ENCODE measurements at regions not wholly inside any gene's neighbourhood (a gene's known extent, or its start where the extent isn't known, plus 50 kb on each side); places are given as distances from the start of the nearest gene placed in this dataset.

DNA sequence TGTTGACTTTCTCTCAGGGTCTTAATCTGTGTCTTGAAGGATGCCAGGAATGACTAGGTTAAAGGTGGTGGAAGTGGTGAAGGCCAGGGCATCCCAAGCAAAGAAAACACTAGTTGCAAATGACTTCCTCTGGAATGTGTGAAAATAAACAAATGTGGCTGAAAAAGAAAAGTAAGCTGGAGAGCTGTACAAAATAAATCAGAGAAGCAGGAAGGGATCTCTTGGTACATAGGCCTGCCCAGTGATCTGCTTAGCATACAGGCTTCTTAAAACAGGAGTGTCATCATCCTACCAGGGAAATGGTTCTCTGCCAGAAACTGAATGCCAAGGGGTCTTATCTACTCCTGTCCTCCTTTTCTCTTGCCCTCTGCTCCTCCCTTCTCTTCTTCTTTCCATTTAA, 1616.0 kb downstream of the KHDRBS2 start:
- Histone ChIP-seq H3K9ac (replicated peaks in 1 of 4; ENCODE audit: extremely low read depth in 1 of 4, low read depth in 3 of 4, low read length in 3 of 4) (no peak overlapping the region), H4K5ac (ENCODE audit: insufficient read length, low read depth, low read length) (no peak overlapping the region), H2AK5ac (ENCODE audit: low read depth, low read length) (no peak overlapping the region), H3K4me1 (replicated peaks in 1 of 4; ENCODE audit: control insufficient read depth in 3 of 4, insufficient read depth in 4 of 4, low read length in 3 of 4) (peaks cover 0 to 4% (median 0%) of the 10 kb centered on the region in 4 experiments; a peak in 1 of 7 replicates), H3K56ac (replicated peaks; ENCODE audit: insufficient read length, low read depth, low read length) (no peak overlapping the region), H3K79me2 (ENCODE audit: control insufficient read depth in 1 of 2, insufficient read depth in 2 of 2, low read length in 2 of 2) (no peaks in the 10 kb centered on the region), H4K20me1 (replicated peaks in 1 of 2; ENCODE audit: control insufficient read depth in 1 of 2, insufficient read depth in 2 of 2, low read length in 2 of 2) (no peaks in the 10 kb centered on the region), H3K23me2 (ENCODE audit: low read depth, low read length) (no peaks in the 10 kb centered on the region), H2BK5ac (ENCODE audit: low read depth, low read length) (peak overlapping the region; percentile 85; the same call in 1 of the 2 replicates), H2BK15ac (ENCODE audit: low read length) (no peak overlapping the region), H3K36me3 (ENCODE audit: control insufficient read depth in 2 of 4, insufficient read depth in 4 of 4, low read length in 3 of 4) (no peaks in the 10 kb centered on the region; a peak in 2 of 8 replicates), H3K9me3 (ENCODE audit: insufficient read depth in 2 of 2, low read depth in 1 of 2, low read length in 1 of 2) (peaks cover 0 to 10% of the 10 kb centered on the region in 2 experiments; a peak in 1 of 4 replicates), H2BK12ac (ENCODE audit: low read depth, low read length) (no peak overlapping the region), H3K79me1 (ENCODE audit: low read depth, low read length) (no peaks in the 10 kb centered on the region), H3K4me2 (ENCODE audit: insufficient read depth in 1 of 2, low read depth in 2 of 2, low read length in 2 of 2) (no peak overlapping the region), H3K27me3 (replicated peaks in 1 of 4; ENCODE audit: control insufficient read depth in 3 of 4, extremely low read depth in 1 of 4, insufficient read depth in 3 of 4, low read length in 3 of 4) (no peaks in the 10 kb centered on the region), H2BK120ac (replicated peaks; ENCODE audit: low read depth, low read length) (no peak overlapping the region), H3K23ac (ENCODE audit: insufficient read length) (no peak overlapping the region), H3K18ac (ENCODE audit: extremely low read depth, low read length) (no peak overlapping the region; the same call in 1 of the 2 replicates), H4K91ac (replicated peaks; ENCODE audit: insufficient read length, low read length) (peak overlapping the region; percentile 70), H3K27ac (ENCODE audit: low read depth, low read length) (no peak overlapping the region), H4K8ac (ENCODE audit: extremely low read depth, insufficient read depth, low read length) (no peak overlapping the region), H3K4me3 (ENCODE audit: extremely low read depth in 1 of 4, insufficient read depth in 2 of 4, low read depth in 3 of 4, low read length in 4 of 4) (no peak overlapping the region), H3K14ac (ENCODE audit: insufficient read length) (no peak overlapping the region), H3K4ac (replicated peaks; ENCODE audit: insufficient read length, low read depth, low read length) (no peak overlapping the region), H2AFZ (ENCODE audit: low read length) (no peak overlapping the region), H2BK20ac (ENCODE audit: low read length) (no peak overlapping the region)
- ChIA-PET CTCF (ENCODE audit: partially characterized antibody) (no interaction called here), POLR2A (ENCODE audit: partially characterized antibody) (no interaction called here)
- DNase-seq (ENCODE audit: low read depth in 1 of 2, low spot score in 2 of 2) (no peak), FAIRE-seq (no peak)
- no peak for TF ChIP-seq RBBP5 (IDR thresholded peaks at IDR 0.05; ENCODE audit: borderline replicate concordance, low read depth, low read length)
- TF ChIP-seq FOSL1 (IDR thresholded peaks at IDR 0.05; ENCODE audit: insufficient read depth, low read depth, low read length) = no peak
- TF ChIP-seq BRCA1 (IDR thresholded peaks at IDR 0.05; ENCODE audit: low read depth, low read length) = no peak
- no peak for TF ChIP-seq POLR2A (IDR thresholded peaks at IDR 0.05; ENCODE audit: control extremely low read depth in 1 of 2, low read depth in 2 of 2, low read length in 2 of 2)
- TF ChIP-seq MAX (IDR thresholded peaks at IDR 0.05) = no peak
- TF ChIP-seq ASH2L (IDR thresholded peaks at IDR 0.05; ENCODE audit: low read length) = no peak
- no peak for TF ChIP-seq CHD1 (IDR thresholded peaks at IDR 0.05; ENCODE audit: low read depth, low read length)
- TF ChIP-seq TCF12 (IDR thresholded peaks at IDR 0.05; ENCODE audit: low read depth, low read length) = no peak
- TF ChIP-seq ATF3 (IDR thresholded peaks at IDR 0.05; ENCODE audit: insufficient read depth, low read depth, low read length) = no peak
- TF ChIP-seq, protein P1, sequence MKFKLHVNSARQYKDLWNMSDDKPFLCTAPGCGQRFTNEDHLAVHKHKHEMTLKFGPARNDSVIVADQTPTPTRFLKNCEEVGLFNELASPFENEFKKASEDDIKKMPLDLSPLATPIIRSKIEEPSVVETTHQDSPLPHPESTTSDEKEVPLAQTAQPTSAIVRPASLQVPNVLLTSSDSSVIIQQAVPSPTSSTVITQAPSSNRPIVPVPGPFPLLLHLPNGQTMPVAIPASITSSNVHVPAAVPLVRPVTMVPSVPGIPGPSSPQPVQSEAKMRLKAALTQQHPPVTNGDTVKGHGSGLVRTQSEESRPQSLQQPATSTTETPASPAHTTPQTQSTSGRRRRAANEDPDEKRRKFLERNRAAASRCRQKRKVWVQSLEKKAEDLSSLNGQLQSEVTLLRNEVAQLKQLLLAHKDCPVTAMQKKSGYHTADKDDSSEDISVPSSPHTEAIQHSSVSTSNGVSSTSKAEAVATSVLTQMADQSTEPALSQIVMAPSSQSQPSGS (IDR thresholded peaks at IDR 0.05; ENCODE audit: low read length) = no peak
- no peak for TF ChIP-seq RFX5 (IDR thresholded peaks at IDR 0.05; ENCODE audit: borderline replicate concordance, low read depth, low read length)
- TF ChIP-seq TBP (IDR thresholded peaks at IDR 0.05; ENCODE audit: low read depth, low read length) = no peak
- TF ChIP-seq SIX5 (IDR thresholded peaks at IDR 0.05; ENCODE audit: low read depth, low read length) = no peak
- TF ChIP-seq SIRT6 (IDR thresholded peaks at IDR 0.05; ENCODE audit: low read length) = no peak
- TF ChIP-seq ZNF274 (IDR thresholded peaks at IDR 0.05; ENCODE audit: borderline replicate concordance, extremely low read depth, low read length) = no peak

Measured in H1 (cell line).